IPS-NIHi7 (cell line): ENCODE measurements at regions not wholly inside any gene's neighbourhood (a gene's known extent, or its start where the extent isn't known, plus 50 kb on each side); places are given as distances from the start of the nearest gene placed in this dataset.

ENCODE experiments used
- DNase-seq: peaks from one replicate; pipeline ENCODE4 v3.0.0; 2012; ENCODE audit warnings: mixed read lengths; ENCODE audit errors: extremely low spot score

- DNase-seq = no peak
These were observed 91.8 kb upstream of the CHST9 start for GRCh38 chr18:27276886-27277285.

GRCh38 chr18:27276479-27276878 is 91.4 kb upstream of the CHST9 start:
- DNase-seq = no peak

GRCh38 chr18:27274901-27275300 is 89.8 kb upstream of the CHST9 start:
- no peak for DNase-seq

- no peak for DNase-seq
These were observed 85.4 kb upstream of the CHST9 start for GRCh38 chr18:27270508-27270907.

- DNase-seq = no peak
These were observed 78.3 kb upstream of the CHST9 start for GRCh38 chr18:27263369-27263768.

- DNase-seq = no peak
These were observed 76.9 kb upstream of the CHST9 start for GRCh38 chr18:27261769-27262549.

GRCh38 chr18:27253571-27253970 is 68.5 kb upstream of the CHST9 start:
- no peak for DNase-seq

GRCh38 chr18:27250471-27250870 is 65.4 kb upstream of the CHST9 start:
- DNase-seq = no peak

GRCh38 chr18:27249933-27250332 is 64.8 kb upstream of the CHST9 start:
- no peak for DNase-seq

- no peak for DNase-seq
These were observed 59.2 kb upstream of the CHST9 start for GRCh38 chr18:27244259-27244658.

GRCh38 chr18:27242392-27243047 is 57.4 kb upstream of the CHST9 start:
- no peak for DNase-seq

GRCh38 chr18:27240383-27240782 is 55.3 kb upstream of the CHST9 start:
- no peak for DNase-seq

GRCh38 chr18:27239669-27240068 is 54.6 kb upstream of the CHST9 start:
- no peak for DNase-seq

GRCh38 chr18:27235218-27235870 is 50.2 kb upstream of the CHST9 start:
- no peak for DNase-seq
